Neural progenitor cell (in vitro differentiated cells): ENCODE measurements at regions not wholly inside any gene's neighbourhood (a gene's known extent, or its start where the extent isn't known, plus 50 kb on each side); places are given as distances from the start of the nearest gene placed in this dataset.

Experiments
- DNase-seq: peaks from one replicate; pipeline ENCODE4 v3.0.0-alpha.2; 2016; ENCODE audit warnings: low spot score
- H2AFZ ChIP-seq: fragments of 200-600 bp; sonication (generic); replicated peaks from 2 replicates; pipeline ENCODE4 v1.6.1; 2016; ENCODE audit warnings: antibody characterized with exemption
- H3F3A ChIP-seq: fragments of 200-600 bp; sonication (generic); 2 replicates; pipeline ENCODE4 v1.6.1; 2016; ENCODE audit warnings: antibody characterized with exemption, low read depth
- H3K27ac ChIP-seq: fragments of 200-600 bp; sonication (generic); 2 replicates; pipeline ENCODE4 v1.5.1; 2016; ENCODE audit warnings: mild to moderate bottlenecking
- H3K27me3 ChIP-seq: fragments of 200-600 bp; sonication (generic); 2 replicates; pipeline ENCODE4 v1.6.1; 2016; ENCODE audit warnings: mild to moderate bottlenecking, moderate library complexity
- H3K36me3 ChIP-seq: fragments of 200-600 bp; sonication (generic); 2 replicates; pipeline ENCODE4 v1.5.1; 2016
- H3K4me1 ChIP-seq: fragments of 200-600 bp; sonication (generic); 2 replicates; pipeline ENCODE4 v1.6.1; 2016; ENCODE audit warnings: mixed run types
- H3K4me2 ChIP-seq: fragments of 200-600 bp; sonication (generic); 2 replicates; pipeline ENCODE4 v1.6.1; 2016
- H3K4me3 ChIP-seq: fragments of 200-600 bp; sonication (generic); 2 replicates; pipeline ENCODE4 v1.5.1; 2016
- H3K79me2 ChIP-seq: fragments of 200-600 bp; sonication (generic); 2 replicates; pipeline ENCODE4 v1.6.1; 2016; ENCODE audit warnings: low read depth
- H3K9ac ChIP-seq: fragments of 200-600 bp; sonication (generic); 2 replicates; pipeline ENCODE4 v1.6.1; 2016
- H3K9me3 ChIP-seq: fragments of 200-600 bp; sonication (generic); 2 replicates; pipeline ENCODE4 v1.5.1; 2016; ENCODE audit warnings: low read depth
- H4K20me1 ChIP-seq: fragments of 200-600 bp; sonication (generic); 2 replicates; pipeline ENCODE4 v1.6.1; 2016; ENCODE audit warnings: low read depth
- H3K27ac Mint-ChIP-seq: 3 replicates; pipeline ENCODE4 v1.8.0; 2021; ENCODE audit warnings: mixed read lengths
- H3K27me3 Mint-ChIP-seq: 2 replicates; pipeline ENCODE4 v1.8.0; 2022; ENCODE audit warnings: low read depth, mild to moderate bottlenecking, inconsistent platforms, moderate library complexity, mixed read lengths; ENCODE audit not compliant: insufficient read depth
- H3K36me3 Mint-ChIP-seq: 3 replicates; pipeline ENCODE4 v1.8.0; 2021; ENCODE audit warnings: mixed read lengths
- H3K4me1 Mint-ChIP-seq: 3 replicates; pipeline ENCODE4 v1.8.0; 2021; ENCODE audit warnings: mixed read lengths
- H3K4me3 Mint-ChIP-seq: 3 replicates; pipeline ENCODE4 v1.8.0; 2021; ENCODE audit warnings: mild to moderate bottlenecking, moderate library complexity, mixed read lengths
- H3K9me3 Mint-ChIP-seq: 3 replicates; pipeline ENCODE4 v1.8.0; 2020; ENCODE audit warnings: mixed read lengths
- CTCF ChIP-seq: fragments of 200-600 bp; sonication (generic); IDR thresholded peaks from 2 replicates; pipeline ENCODE4 v1.5.1; 2017; ENCODE audit warnings: antibody characterized with exemption, mild to moderate bottlenecking
- EZH2 ChIP-seq: fragments of 200-600 bp; sonication (generic); IDR thresholded peaks from 2 replicates; pipeline ENCODE4 v1.6.1; 2017; ENCODE audit warnings: antibody characterized with exemption, mild to moderate bottlenecking, moderate library complexity
- EZH2phosphoT487 ChIP-seq: fragments of 200-600 bp; sonication (generic); IDR thresholded peaks from 2 replicates; pipeline ENCODE4 v1.6.1; 2017; ENCODE audit warnings: antibody characterized with exemption

- Mint-ChIP-seq H3K4me1 (peaks cover 63% of the 10 kb centered on the region), H3K27ac (no peak overlapping the region), H3K9me3 (no peaks in the 10 kb centered on the region), H3K36me3 (no peaks in the 10 kb centered on the region), H3K27me3 (peaks cover 12% of the 10 kb centered on the region), H3K4me3 (no peak overlapping the region)
- peaks cover 13% of the 10 kb centered on the region for H4K20me1 ChIP-seq
- H3K9ac ChIP-seq = no peak overlapping the region
- H3K36me3 ChIP-seq = no peaks in the 10 kb centered on the region
- H3K4me3 ChIP-seq = no peak overlapping the region
- no peaks in the 10 kb centered on the region for H3K9me3 ChIP-seq
- no peaks in the 10 kb centered on the region for H3K27me3 ChIP-seq
- H3K4me2 ChIP-seq = no peak overlapping the region
- no peaks in the 10 kb centered on the region for H3F3A ChIP-seq
- no peak overlapping the region for H2AFZ ChIP-seq
- TF ChIP-seq CTCF (no peak), EZH2 (no peak), EZH2phosphoT487 (no peak)
- peaks cover 15% of the 10 kb centered on the region for H3K4me1 ChIP-seq
- no peak overlapping the region for H3K27ac ChIP-seq
- H3K79me2 ChIP-seq = no peaks in the 10 kb centered on the region
- DNase-seq = no peak
Measured at GRCh38 chr16:85211271-85211801, 99.1 kb upstream of the CIBAR2 start.

GRCh38 chr16:85213926-85214675 is 101.8 kb upstream of the CIBAR2 start:
- H3K9me3 ChIP-seq = no peaks in the 10 kb centered on the region
- H3K79me2 ChIP-seq = no peaks in the 10 kb centered on the region
- no peak overlapping the region for H3K4me3 ChIP-seq
- H3F3A ChIP-seq = no peaks in the 10 kb centered on the region
- no peaks in the 10 kb centered on the region for H3K4me1 ChIP-seq
- peaks cover 61% of the 10 kb centered on the region for H3K4me1 Mint-ChIP-seq
- H3K9me3 Mint-ChIP-seq = no peaks in the 10 kb centered on the region
- H3K27ac ChIP-seq = no peak overlapping the region
- no peak for DNase-seq
- H3K27me3 Mint-ChIP-seq = peaks cover 9% of the 10 kb centered on the region
- no peaks in the 10 kb centered on the region for H3K36me3 Mint-ChIP-seq
- H3K9ac ChIP-seq = no peak overlapping the region
- H4K20me1 ChIP-seq = peaks cover 13% of the 10 kb centered on the region
- H3K36me3 ChIP-seq = no peaks in the 10 kb centered on the region
- H2AFZ ChIP-seq = no peak overlapping the region
- H3K27ac Mint-ChIP-seq = peak overlapping the region; percentile 72
- no peak overlapping the region for H3K4me3 Mint-ChIP-seq
- no peaks in the 10 kb centered on the region for H3K27me3 ChIP-seq
- H3K4me2 ChIP-seq = no peak overlapping the region
- TF ChIP-seq CTCF = no peak
- TF ChIP-seq EZH2 = no peak
- no peak for TF ChIP-seq EZH2phosphoT487

GRCh38 chr16:85215478-85216118 is 103.3 kb upstream of the CIBAR2 start:
- Histone ChIP-seq H2AFZ (no peak overlapping the region), H3K4me3 (no peak overlapping the region), H3K9me3 (no peaks in the 10 kb centered on the region), H3K36me3 (no peaks in the 10 kb centered on the region), H3K4me1 (peaks cover 10% of the 10 kb centered on the region), H3K79me2 (no peaks in the 10 kb centered on the region), H3K27ac (no peak overlapping the region), H4K20me1 (peaks cover 4% of the 10 kb centered on the region), H3K9ac (no peak overlapping the region), H3K27me3 (no peaks in the 10 kb centered on the region), H3F3A (no peaks in the 10 kb centered on the region), H3K4me2 (no peak overlapping the region)
- Mint-ChIP-seq H3K4me1 (peaks cover 64% of the 10 kb centered on the region), H3K4me3 (no peak overlapping the region), H3K9me3 (no peaks in the 10 kb centered on the region), H3K36me3 (no peaks in the 10 kb centered on the region), H3K27me3 (peaks cover 12% of the 10 kb centered on the region), H3K27ac (peak overlapping the region; percentile 63)
- DNase-seq = no peak
- no peak for TF ChIP-seq EZH2phosphoT487
- no peak for TF ChIP-seq EZH2
- no peak for TF ChIP-seq CTCF
